NT2/D1 (cell line): ENCODE measurements at regions not wholly inside any gene's neighbourhood (a gene's known extent, or its start where the extent isn't known, plus 50 kb on each side); places are given as distances from the start of the nearest gene placed in this dataset.

Experiments used
- DNase-seq: peaks from one replicate; pipeline ENCODE4 v3.0.0-alpha.2; 2011; ENCODE audit warnings: low read depth, low spot score
- H3K27me3 ChIP-seq: 2 replicates; pipeline ENCODE4 v1.6.0; 2011; ENCODE audit warnings: mild to moderate bottlenecking; ENCODE audit not compliant: insufficient read length, insufficient read depth
- H3K36me3 ChIP-seq: 2 replicates; pipeline ENCODE4 v1.6.1; 2011; ENCODE audit warnings: mild to moderate bottlenecking, low read length, mixed read lengths; ENCODE audit not compliant: insufficient read depth, insufficient read length
- H3K4me1 ChIP-seq: 2 replicates; pipeline ENCODE4 v1.5.1; 2011; ENCODE audit not compliant: insufficient read depth, insufficient read length
- H3K4me3 ChIP-seq: 2 replicates; pipeline ENCODE4 v1.5.1; 2011; ENCODE audit warnings: low read depth; ENCODE audit not compliant: insufficient read length
- H3K9ac ChIP-seq: 2 replicates; pipeline ENCODE4 v1.6.0; 2011; ENCODE audit warnings: low read depth; ENCODE audit not compliant: insufficient read length
- H3K9me3 ChIP-seq: 2 replicates; pipeline ENCODE4 v1.5.1; 2011; ENCODE audit warnings: mild to moderate bottlenecking, low read length; ENCODE audit not compliant: insufficient read depth
- SUZ12 ChIP-seq: IDR thresholded peaks from 2 replicates; pipeline ENCODE4 v1.6.1; 2011; ENCODE audit not compliant: insufficient read length, insufficient read depth; ENCODE audit errors: extremely low read depth
- YY1 ChIP-seq: IDR thresholded peaks from 2 replicates; pipeline ENCODE4 v1.6.1; 2011; ENCODE audit not compliant: insufficient read length, insufficient read depth
- ZNF274 ChIP-seq: IDR thresholded peaks from 2 replicates; pipeline ENCODE4 v1.6.1; 2011; ENCODE audit warnings: mild to moderate bottlenecking, low read depth, low read length

DNA sequence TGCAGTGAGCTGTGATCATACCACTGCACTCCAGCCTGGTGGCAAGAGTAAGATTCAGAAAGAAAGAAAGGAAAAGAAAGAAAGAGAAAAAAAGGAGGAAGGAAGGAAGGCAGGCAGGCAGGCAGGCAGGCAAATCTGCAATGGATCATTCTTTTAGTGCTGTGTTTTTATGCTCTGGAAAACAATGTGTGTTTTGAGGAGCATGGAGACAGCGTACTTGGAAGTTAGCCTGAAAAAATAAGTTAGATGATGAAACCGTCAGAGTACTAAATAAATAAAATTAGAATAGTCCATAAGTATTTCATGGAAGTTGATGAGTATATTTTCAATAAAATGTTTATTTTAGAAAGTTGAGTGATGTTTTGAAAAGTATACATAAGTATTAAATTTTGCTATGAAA, 366.4 kb upstream of the CDH20 start:
- H3K4me3 ChIP-seq: no peak overlapping the region
- H3K4me1 ChIP-seq: no peaks in the 10 kb centered on the region
- TF ChIP-seq SUZ12 (no peak), ZNF274 (no peak), YY1 (no peak)
- H3K9me3 ChIP-seq: no peaks in the 10 kb centered on the region
- no peaks in the 10 kb centered on the region for H3K36me3 ChIP-seq
- no peaks in the 10 kb centered on the region for H3K27me3 ChIP-seq
- DNase-seq: no peak
- H3K9ac ChIP-seq: no peak overlapping the region

DNA sequence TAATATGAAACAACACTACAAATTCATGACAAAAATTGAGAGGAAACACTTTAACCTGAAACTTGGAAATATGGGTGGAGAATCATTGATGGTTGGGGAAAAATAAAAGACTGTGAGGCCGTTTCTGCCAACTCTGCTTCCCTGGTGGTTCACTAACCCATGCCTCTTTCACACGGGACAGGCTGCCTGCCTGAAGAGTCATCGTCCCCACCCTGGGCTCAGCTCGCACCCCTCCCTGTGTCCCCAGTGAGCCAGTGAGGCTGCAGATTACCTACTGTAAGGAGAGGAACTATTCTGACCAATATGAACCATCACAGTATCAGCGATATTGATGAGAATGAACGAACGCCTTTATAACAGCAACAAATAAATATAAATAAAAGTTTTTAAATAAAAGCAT, 357.8 kb upstream of the CDH20 start:
- no peak for TF ChIP-seq ZNF274
- TF ChIP-seq SUZ12: no peak
- TF ChIP-seq YY1: no peak

DNA sequence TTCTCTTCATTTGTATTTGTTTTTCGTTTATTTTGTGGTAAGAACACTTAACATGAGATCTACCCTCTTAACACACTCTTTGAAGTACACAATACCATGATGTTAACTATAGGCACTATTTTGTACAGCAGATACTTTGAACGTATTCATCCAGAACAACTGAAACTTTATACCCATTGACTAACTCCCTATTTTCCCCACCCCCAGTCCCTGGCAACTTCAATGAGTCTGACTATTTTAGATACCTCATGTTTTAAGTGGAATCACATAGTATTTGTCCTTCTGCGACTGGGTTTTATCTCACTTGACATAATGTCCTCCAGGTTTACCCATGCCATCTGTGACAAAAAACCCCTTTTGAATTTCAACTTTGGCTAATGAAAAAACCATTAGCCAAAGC, 356.3 kb upstream of the CDH20 start:
- Histone ChIP-seq H3K9me3 (peaks cover 5% of the 10 kb centered on the region; the same call in 1 of the 2 replicates), H3K4me3 (no peak overlapping the region), H3K27me3 (no peaks in the 10 kb centered on the region), H3K9ac (no peak overlapping the region), H3K36me3 (no peaks in the 10 kb centered on the region), H3K4me1 (no peaks in the 10 kb centered on the region)
- no peak for TF ChIP-seq SUZ12
- TF ChIP-seq ZNF274: no peak
- TF ChIP-seq YY1: no peak
- DNase-seq: no peak

More for the DNA sequence above, 357.8 kb upstream of the CDH20 start:
- Histone ChIP-seq H3K4me3 (no peak overlapping the region), H3K9ac (no peak overlapping the region), H3K36me3 (no peaks in the 10 kb centered on the region), H3K27me3 (no peaks in the 10 kb centered on the region), H3K4me1 (no peaks in the 10 kb centered on the region), H3K9me3 (peaks cover 2% of the 10 kb centered on the region; the same call in 1 of the 2 replicates)
- no peak for DNase-seq

DNA sequence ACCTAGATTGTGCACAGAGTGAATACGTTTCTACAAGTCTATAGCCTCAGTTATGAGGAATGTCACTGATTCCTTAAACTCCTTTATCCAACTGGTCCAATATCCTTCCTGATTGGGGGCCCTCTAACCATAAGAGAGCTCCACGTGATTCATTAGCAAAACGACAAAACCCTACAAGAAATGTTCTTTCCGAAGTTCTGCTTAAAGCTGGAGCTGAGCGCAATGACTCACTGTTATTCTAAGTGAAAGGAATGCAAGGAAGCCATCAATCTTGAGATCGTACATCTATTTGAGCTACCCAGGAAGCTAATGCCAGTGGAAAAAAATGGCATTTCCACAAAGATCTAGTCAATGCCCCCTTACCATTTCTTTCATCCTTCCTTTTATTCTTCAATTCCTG, 354.9 kb upstream of the CDH20 start:
- H3K4me3 ChIP-seq: no peak overlapping the region
- TF ChIP-seq YY1 (no peak), ZNF274 (no peak), SUZ12 (no peak)
- H3K27me3 ChIP-seq: no peaks in the 10 kb centered on the region
- no peaks in the 10 kb centered on the region for H3K36me3 ChIP-seq
- no peak overlapping the region for H3K9ac ChIP-seq
- DNase-seq: no peak
- H3K4me1 ChIP-seq: no peaks in the 10 kb centered on the region
- peaks cover 5% of the 10 kb centered on the region; the same call in 1 of the 2 replicates for H3K9me3 ChIP-seq

DNA sequence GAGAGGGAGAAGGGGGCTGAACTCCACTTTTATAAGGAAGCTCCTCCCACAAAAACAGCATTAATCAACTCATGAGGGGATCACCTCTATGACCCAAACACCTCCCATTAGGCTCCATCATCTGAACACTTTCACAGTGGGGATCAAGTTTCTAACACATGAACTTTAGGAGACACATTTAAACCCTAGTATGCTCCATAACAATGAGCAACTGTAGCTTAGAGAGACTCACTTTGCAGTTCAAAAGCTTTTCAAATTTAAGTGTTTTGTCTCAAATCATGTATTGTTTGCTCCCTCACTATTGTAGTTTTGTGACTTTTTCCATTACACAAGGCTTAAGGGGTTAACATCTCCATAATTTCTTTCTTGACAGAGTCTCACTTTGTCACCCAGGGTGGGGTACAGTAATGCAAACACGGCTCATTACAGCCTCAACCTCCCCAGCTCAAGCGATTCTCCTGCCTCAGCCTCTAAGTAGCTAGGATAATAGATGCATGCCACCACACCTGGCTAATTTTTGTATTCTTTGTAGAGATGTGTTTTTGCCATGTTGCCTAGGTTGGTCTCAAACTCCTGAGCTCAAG, 352.7 kb upstream of the CDH20 start:
- peak; percentile 11 for DNase-seq
- Histone ChIP-seq H3K27me3 (no peaks in the 10 kb centered on the region), H3K9ac (no peak overlapping the region), H3K36me3 (no peaks in the 10 kb centered on the region), H3K4me3 (no peak overlapping the region), H3K4me1 (no peaks in the 10 kb centered on the region), H3K9me3 (peaks cover 5% of the 10 kb centered on the region; the same call in 1 of the 2 replicates)
- TF ChIP-seq SUZ12: no peak
- no peak for TF ChIP-seq YY1
- TF ChIP-seq ZNF274: no peak

DNA sequence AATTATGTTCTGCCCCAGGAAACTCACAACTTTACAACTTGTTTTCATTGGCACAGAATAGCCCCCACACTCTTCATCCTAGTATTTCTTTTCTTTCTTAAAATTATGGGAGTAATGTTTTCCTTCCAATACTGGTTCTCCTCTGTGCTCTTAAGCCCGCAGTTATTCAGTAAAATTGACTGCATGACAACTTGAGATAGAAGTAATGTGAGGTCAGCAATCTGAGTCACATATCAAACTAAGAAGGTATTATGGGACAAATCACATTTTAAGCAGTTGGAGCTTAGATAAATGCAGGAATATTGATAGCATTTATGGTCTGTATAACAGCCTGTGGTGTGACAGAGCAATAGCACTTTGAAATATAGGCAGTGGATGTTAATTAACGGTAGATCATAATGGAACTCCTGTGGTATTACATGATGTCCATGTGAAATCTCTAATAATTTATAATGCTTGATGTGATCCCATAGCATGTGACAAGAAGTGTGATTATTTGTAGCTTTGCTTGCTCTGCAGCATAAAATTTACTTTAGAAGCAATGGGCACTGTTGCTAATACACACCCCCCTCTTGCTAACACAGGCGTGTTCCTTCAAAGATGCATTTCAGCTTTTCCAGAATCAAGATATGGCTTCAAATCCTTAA, 351.4 kb upstream of the CDH20 start:
- TF ChIP-seq SUZ12 (no peak), ZNF274 (no peak), YY1 (no peak)
- DNase-seq: no peak
- H3K4me3 ChIP-seq: no peak overlapping the region
- H3K27me3 ChIP-seq: no peaks in the 10 kb centered on the region
- H3K36me3 ChIP-seq: no peaks in the 10 kb centered on the region
- H3K4me1 ChIP-seq: no peaks in the 10 kb centered on the region
- no peak overlapping the region for H3K9ac ChIP-seq
- H3K9me3 ChIP-seq: peaks cover 5% of the 10 kb centered on the region; the same call in 1 of the 2 replicates

DNA sequence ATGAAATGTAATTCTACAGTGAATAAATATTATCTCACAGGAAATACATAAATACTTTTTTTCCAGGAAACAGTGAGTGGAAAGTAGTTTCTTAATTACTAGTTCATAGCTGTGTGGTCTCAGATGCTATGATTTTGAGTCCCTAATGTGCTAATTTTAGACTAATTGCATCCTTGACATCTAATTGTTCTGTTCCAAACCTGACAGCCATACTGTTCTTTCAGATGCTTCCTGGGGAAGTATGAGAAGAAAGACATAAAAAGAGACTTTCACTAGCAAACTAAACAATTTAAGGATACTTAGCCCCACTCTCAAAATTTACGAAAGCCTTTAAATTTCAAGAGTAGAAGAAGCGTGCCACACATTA, 350.9 kb upstream of the CDH20 start:
- peaks cover 5% of the 10 kb centered on the region; the same call in 1 of the 2 replicates for H3K9me3 ChIP-seq

More for the DNA sequence above, 350.9 kb upstream of the CDH20 start:
- no peak for DNase-seq
- Histone ChIP-seq H3K9ac (no peak overlapping the region), H3K27me3 (no peaks in the 10 kb centered on the region), H3K36me3 (no peaks in the 10 kb centered on the region), H3K4me3 (no peak overlapping the region), H3K4me1 (no peaks in the 10 kb centered on the region)
- no peak for TF ChIP-seq SUZ12
- TF ChIP-seq ZNF274: no peak
- no peak for TF ChIP-seq YY1
